Osteoblast (primary cell): ENCODE measurements at regions not wholly inside any gene's neighbourhood (a gene's known extent, or its start where the extent isn't known, plus 50 kb on each side); places are given as distances from the start of the nearest gene placed in this dataset.

Source experiments
- DNase-seq: peaks from one replicate; pipeline ENCODE4 v3.0.0; 2011; ENCODE audit warnings: low spot score, mixed read lengths; ENCODE audit not compliant: insufficient read length; ENCODE audit errors: missing footprints
- H2AFZ ChIP-seq: 2 replicates; pipeline ENCODE4 v1.6.0; 2011; ENCODE audit warnings: mild to moderate bottlenecking, low read length
- H3K27ac ChIP-seq: 2 replicates; pipeline ENCODE4 v1.5.1; 2011; ENCODE audit warnings: mild to moderate bottlenecking, low read depth, low read length, moderate library complexity
- H3K27me3 ChIP-seq: 2 replicates; pipeline ENCODE4 v1.6.0; 2012; ENCODE audit warnings: mild to moderate bottlenecking, control low read depth, inconsistent platforms, low read length, moderate library complexity; ENCODE audit not compliant: insufficient read depth
- H3K36me3 ChIP-seq: 2 replicates; pipeline ENCODE4 v1.5.1; 2011; ENCODE audit warnings: mild to moderate bottlenecking, low read length, control low read depth, moderate library complexity; ENCODE audit not compliant: insufficient read depth
- H3K4me1 ChIP-seq: 2 replicates; pipeline ENCODE4 v1.5.1; 2011; ENCODE audit warnings: mild to moderate bottlenecking, low read length, control low read depth, moderate library complexity; ENCODE audit not compliant: insufficient read depth
- H3K4me2 ChIP-seq: 2 replicates; pipeline ENCODE4 v1.6.0; 2011; ENCODE audit warnings: mild to moderate bottlenecking, low read length; ENCODE audit not compliant: insufficient read depth
- H3K4me3 ChIP-seq: fragments of 200-600 bp; sonication (generic); 3 replicates; pipeline ENCODE4 v1.5.1; 2012; ENCODE audit warnings: mild to moderate bottlenecking, low read length, inconsistent platforms; ENCODE audit not compliant: insufficient read depth
- H3K79me2 ChIP-seq: 2 replicates; pipeline ENCODE4 v1.6.0; 2012; ENCODE audit warnings: mild to moderate bottlenecking, low read length, control low read depth, inconsistent platforms; ENCODE audit not compliant: insufficient read depth
- H3K9me3 ChIP-seq: 2 replicates; pipeline ENCODE4 v1.5.1; 2011; ENCODE audit warnings: low read depth, low read length, control low read depth
- H4K20me1 ChIP-seq: 2 replicates; pipeline ENCODE4 v1.6.0; 2012; ENCODE audit warnings: mild to moderate bottlenecking, low read length, control low read depth; ENCODE audit not compliant: insufficient read depth
- TF ChIP-seq, protein P1 (sequence below): IDR thresholded peaks from 2 replicates; pipeline ENCODE4 v1.5.1; 2011; ENCODE audit warnings: mild to moderate bottlenecking, low read depth, low read length, moderate library complexity; ENCODE audit errors: extremely low read depth

GRCh38 chrX:35444671-35445355, 353.3 kb upstream of the MAGEB16 start:
- Histone ChIP-seq H2AFZ (no peak overlapping the region), H3K79me2 (no peaks in the 10 kb centered on the region), H4K20me1 (no peaks in the 10 kb centered on the region), H3K4me1 (no peaks in the 10 kb centered on the region), H3K4me2 (no peak overlapping the region), H3K27ac (no peak overlapping the region), H3K9me3 (peaks cover 2% of the 10 kb centered on the region), H3K36me3 (no peaks in the 10 kb centered on the region), H3K4me3 (no peak overlapping the region), H3K27me3 (no peaks in the 10 kb centered on the region)
- TF ChIP-seq, protein P1, sequence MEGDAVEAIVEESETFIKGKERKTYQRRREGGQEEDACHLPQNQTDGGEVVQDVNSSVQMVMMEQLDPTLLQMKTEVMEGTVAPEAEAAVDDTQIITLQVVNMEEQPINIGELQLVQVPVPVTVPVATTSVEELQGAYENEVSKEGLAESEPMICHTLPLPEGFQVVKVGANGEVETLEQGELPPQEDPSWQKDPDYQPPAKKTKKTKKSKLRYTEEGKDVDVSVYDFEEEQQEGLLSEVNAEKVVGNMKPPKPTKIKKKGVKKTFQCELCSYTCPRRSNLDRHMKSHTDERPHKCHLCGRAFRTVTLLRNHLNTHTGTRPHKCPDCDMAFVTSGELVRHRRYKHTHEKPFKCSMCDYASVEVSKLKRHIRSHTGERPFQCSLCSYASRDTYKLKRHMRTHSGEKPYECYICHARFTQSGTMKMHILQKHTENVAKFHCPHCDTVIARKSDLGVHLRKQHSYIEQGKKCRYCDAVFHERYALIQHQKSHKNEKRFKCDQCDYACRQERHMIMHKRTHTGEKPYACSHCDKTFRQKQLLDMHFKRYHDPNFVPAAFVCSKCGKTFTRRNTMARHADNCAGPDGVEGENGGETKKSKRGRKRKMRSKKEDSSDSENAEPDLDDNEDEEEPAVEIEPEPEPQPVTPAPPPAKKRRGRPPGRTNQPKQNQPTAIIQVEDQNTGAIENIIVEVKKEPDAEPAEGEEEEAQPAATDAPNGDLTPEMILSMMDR: no peak
- no peak for DNase-seq

- TF ChIP-seq, protein P1: no peak
- H3K27ac ChIP-seq: no peak overlapping the region
- H3K9me3 ChIP-seq: peaks cover 2% of the 10 kb centered on the region
- H3K79me2 ChIP-seq: no peaks in the 10 kb centered on the region
- H3K36me3 ChIP-seq: no peaks in the 10 kb centered on the region
- H3K4me3 ChIP-seq: no peak overlapping the region
- no peaks in the 10 kb centered on the region for H4K20me1 ChIP-seq
- no peak overlapping the region for H3K4me2 ChIP-seq
- no peak for DNase-seq
- no peak overlapping the region for H2AFZ ChIP-seq
- H3K27me3 ChIP-seq: no peaks in the 10 kb centered on the region
- no peaks in the 10 kb centered on the region for H3K4me1 ChIP-seq
Observed at GRCh38 chrX:35445912-35446311, 352.2 kb upstream of the MAGEB16 start.

DNA sequence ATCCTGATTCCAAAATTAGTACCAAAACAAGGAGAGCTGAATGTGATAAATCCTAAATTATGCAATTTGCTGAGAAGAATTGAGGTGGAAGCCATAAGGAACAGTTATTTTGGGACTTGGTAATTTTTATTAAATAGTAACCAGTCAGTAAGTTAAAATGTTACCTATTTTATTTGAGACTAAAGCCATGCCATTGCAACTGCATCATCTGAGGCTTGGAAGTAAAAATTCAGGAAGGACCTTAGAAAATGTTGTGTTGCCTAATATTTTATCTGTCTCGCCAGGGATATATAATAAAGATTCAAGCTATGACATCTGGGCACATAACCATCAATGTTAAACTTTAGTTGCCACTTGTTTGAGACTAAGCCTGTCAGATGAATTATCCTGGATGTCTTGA, 341.3 kb upstream of the MAGEB16 start:
- Histone ChIP-seq H4K20me1 (no peaks in the 10 kb centered on the region), H3K4me3 (no peak overlapping the region), H3K4me1 (no peaks in the 10 kb centered on the region), H3K27ac (no peak overlapping the region), H2AFZ (no peak overlapping the region), H3K4me2 (no peak overlapping the region), H3K27me3 (no peaks in the 10 kb centered on the region), H3K9me3 (no peaks in the 10 kb centered on the region), H3K36me3 (no peaks in the 10 kb centered on the region), H3K79me2 (no peaks in the 10 kb centered on the region)
- TF ChIP-seq, protein P1: no peak
- DNase-seq: no peak

DNA sequence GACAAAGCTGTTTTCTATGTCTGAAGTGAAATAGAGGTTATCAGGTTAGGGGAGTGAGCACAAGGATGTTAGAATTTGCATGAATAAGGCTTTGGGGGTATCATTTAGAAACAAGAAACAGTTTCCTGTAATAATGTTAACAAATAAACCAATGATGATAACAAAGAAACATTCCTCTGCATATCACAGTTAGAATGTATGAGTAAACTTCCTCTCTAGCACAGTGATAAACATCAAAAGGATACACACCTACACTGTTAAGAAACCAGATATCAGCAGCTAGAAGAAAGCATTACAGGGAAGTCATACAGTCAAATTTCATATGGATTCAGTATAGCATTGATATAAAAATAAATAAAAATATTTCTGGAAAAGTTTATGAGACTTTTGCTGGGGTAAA, 340.0 kb upstream of the MAGEB16 start:
- H3K9me3 ChIP-seq: no peaks in the 10 kb centered on the region
- no peak for DNase-seq

More for the DNA sequence above, 340.0 kb upstream of the MAGEB16 start:
- H3K4me1 ChIP-seq: no peaks in the 10 kb centered on the region
- no peaks in the 10 kb centered on the region for H3K36me3 ChIP-seq
- no peak overlapping the region for H2AFZ ChIP-seq
- no peak overlapping the region for H3K4me3 ChIP-seq
- H3K79me2 ChIP-seq: no peaks in the 10 kb centered on the region
- H4K20me1 ChIP-seq: no peaks in the 10 kb centered on the region
- no peak overlapping the region for H3K4me2 ChIP-seq
- TF ChIP-seq, protein P1: no peak
- no peak overlapping the region for H3K27ac ChIP-seq
- H3K27me3 ChIP-seq: no peaks in the 10 kb centered on the region
